ENCODE measurements at regions not wholly inside any gene's neighbourhood (a gene's known extent, or its start where the extent isn't known, plus 50 kb on each side); places are given as distances from the start of the nearest gene placed in this dataset.

DNA sequence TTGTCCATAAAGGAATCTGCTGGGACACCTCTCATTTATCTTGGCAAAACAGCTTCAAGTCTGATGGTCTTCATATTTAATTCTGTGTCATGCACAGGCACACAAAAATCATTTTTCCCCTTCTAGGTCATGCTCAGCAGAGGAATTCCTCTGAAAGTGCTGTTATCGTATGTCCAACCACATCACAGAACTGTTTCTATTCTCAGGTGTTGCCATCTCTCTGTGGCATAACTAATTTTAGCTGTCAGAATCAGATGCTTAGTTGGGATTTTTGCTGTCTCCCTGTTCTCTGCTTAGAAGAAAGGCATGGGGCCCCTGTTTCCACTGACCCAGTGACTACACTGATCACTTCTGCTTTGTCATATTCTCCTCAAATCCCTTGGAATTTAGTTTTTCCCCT lies 608.0 kb upstream of the EPHA7 start:
- Histone ChIP-seq H3K27ac (ENCODE audit: insufficient read depth, low read depth, low read length) (no peak overlapping the region), H4K20me1 (replicated peaks; ENCODE audit: control insufficient read depth, extremely low read depth, insufficient read depth, low read length) (no peaks in the 10 kb centered on the region), H3K9ac (replicated peaks; ENCODE audit: extremely low read depth, insufficient read depth, low read length) (no peak overlapping the region), H3K9me1 (replicated peaks; ENCODE audit: control insufficient read depth, extremely low read depth, insufficient read depth, low read length) (no peaks in the 10 kb centered on the region), H2AFZ (ENCODE audit: low read depth, low read length) (no peak overlapping the region), H3K4me3 (replicated peaks in 1 of 3; ENCODE audit: insufficient read depth in 1 of 3, low read depth in 1 of 3, low read length in 3 of 3) (no peak overlapping the region), H3K27me3 (ENCODE audit: control insufficient read depth in 2 of 2, insufficient read depth in 2 of 2, low read length in 2 of 2) (no peaks in the 10 kb centered on the region), H3K4me1 (ENCODE audit: control insufficient read depth, extremely low read depth, insufficient read depth, low read length) (no peaks in the 10 kb centered on the region), H3K36me3 (ENCODE audit: control insufficient read depth in 2 of 2, extremely low read depth in 1 of 2, insufficient read depth in 2 of 2, low read length in 2 of 2) (no peaks in the 10 kb centered on the region), H3K79me2 (ENCODE audit: control insufficient read depth, insufficient read depth, low read length) (no peaks in the 10 kb centered on the region), H3K9me3 (replicated peaks; ENCODE audit: control insufficient read depth, insufficient read depth, low read length) (no peaks in the 10 kb centered on the region), H3K4me2 (ENCODE audit: insufficient read depth, low read length) (no peak overlapping the region)
- intact Hi-C loops (cut with micrococcal nuclease) = no loop called here
- dilution Hi-C loops (cut with MboI; ENCODE audit: extremely low pct_ligation_motif_present, low sequenced_read_pairs) = no loop called here
- BruUV-seq (replicated peaks) = no TSS peak
- no peak for FAIRE-seq
- ChIA-PET CTCF (no interaction called here), POLR2A (no interaction called here)
- no peak for DNase-seq (ENCODE audit: low read depth, low spot score)
- TF ChIP-seq, protein P1, sequence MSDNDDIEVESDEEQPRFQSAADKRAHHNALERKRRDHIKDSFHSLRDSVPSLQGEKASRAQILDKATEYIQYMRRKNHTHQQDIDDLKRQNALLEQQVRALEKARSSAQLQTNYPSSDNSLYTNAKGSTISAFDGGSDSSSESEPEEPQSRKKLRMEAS (IDR thresholded peaks at IDR 0.05; ENCODE audit: insufficient read depth, insufficient read length) = no peak

DNA sequence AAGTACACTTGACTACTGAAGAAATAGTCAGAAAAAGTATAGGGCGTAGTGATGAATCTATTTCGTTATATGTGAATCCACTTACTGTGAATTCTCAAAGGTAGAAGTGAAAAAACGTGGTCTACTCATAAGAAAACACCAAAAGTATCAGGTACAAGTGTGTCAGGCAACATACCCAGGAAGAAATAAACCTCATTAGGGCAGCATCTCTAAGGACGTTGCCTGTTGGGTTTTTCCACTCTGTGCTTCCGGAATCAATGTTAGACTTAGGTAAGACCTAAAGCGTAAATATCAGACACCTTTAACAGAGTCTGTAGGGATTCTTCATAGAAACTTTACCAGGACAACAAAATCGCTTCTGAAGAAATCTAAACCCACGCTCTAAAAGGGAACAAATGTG lies 607.2 kb upstream of the EPHA7 start:
- ChIA-PET POLR2A (no interaction called here), CTCF (no interaction called here)
- H3K36me3 ChIP-seq (ENCODE audit: control insufficient read depth in 2 of 2, extremely low read depth in 1 of 2, insufficient read depth in 2 of 2, low read length in 2 of 2) = no peaks in the 10 kb centered on the region
- H3K79me2 ChIP-seq (ENCODE audit: control insufficient read depth, insufficient read depth, low read length) = no peaks in the 10 kb centered on the region
- DNase-seq (ENCODE audit: low read depth, low spot score) (no peak), FAIRE-seq (no peak)
- no TSS peak for BruUV-seq (replicated peaks)
- intact Hi-C loops (cut with micrococcal nuclease) (no loop called here), dilution Hi-C loops (cut with MboI; ENCODE audit: extremely low pct_ligation_motif_present, low sequenced_read_pairs) (no loop called here)
- H3K4me1 ChIP-seq (ENCODE audit: control insufficient read depth, extremely low read depth, insufficient read depth, low read length) = no peaks in the 10 kb centered on the region
- no peak overlapping the region for H3K27ac ChIP-seq (ENCODE audit: insufficient read depth, low read depth, low read length)
- no peak overlapping the region for H3K4me3 ChIP-seq (replicated peaks in 1 of 3; ENCODE audit: insufficient read depth in 1 of 3, low read depth in 1 of 3, low read length in 3 of 3)
- H3K9ac ChIP-seq (replicated peaks; ENCODE audit: extremely low read depth, insufficient read depth, low read length) = no peak overlapping the region
- no peak overlapping the region for H2AFZ ChIP-seq (ENCODE audit: low read depth, low read length)
- H4K20me1 ChIP-seq (replicated peaks; ENCODE audit: control insufficient read depth, extremely low read depth, insufficient read depth, low read length) = no peaks in the 10 kb centered on the region
- no peak for TF ChIP-seq EZH2 (IDR thresholded peaks at IDR 0.05; ENCODE audit: borderline replicate concordance, low read depth, low read length, severe bottlenecking)
- TF ChIP-seq JUN (IDR thresholded peaks at IDR 0.05; ENCODE audit: borderline replicate concordance, insufficient read depth, insufficient read length, low read depth) = no peak
- no peak for TF ChIP-seq GATA2 (IDR thresholded peaks at IDR 0.05; ENCODE audit: insufficient read depth, insufficient read length, low read depth, low read length)
- TF ChIP-seq, protein P2, sequence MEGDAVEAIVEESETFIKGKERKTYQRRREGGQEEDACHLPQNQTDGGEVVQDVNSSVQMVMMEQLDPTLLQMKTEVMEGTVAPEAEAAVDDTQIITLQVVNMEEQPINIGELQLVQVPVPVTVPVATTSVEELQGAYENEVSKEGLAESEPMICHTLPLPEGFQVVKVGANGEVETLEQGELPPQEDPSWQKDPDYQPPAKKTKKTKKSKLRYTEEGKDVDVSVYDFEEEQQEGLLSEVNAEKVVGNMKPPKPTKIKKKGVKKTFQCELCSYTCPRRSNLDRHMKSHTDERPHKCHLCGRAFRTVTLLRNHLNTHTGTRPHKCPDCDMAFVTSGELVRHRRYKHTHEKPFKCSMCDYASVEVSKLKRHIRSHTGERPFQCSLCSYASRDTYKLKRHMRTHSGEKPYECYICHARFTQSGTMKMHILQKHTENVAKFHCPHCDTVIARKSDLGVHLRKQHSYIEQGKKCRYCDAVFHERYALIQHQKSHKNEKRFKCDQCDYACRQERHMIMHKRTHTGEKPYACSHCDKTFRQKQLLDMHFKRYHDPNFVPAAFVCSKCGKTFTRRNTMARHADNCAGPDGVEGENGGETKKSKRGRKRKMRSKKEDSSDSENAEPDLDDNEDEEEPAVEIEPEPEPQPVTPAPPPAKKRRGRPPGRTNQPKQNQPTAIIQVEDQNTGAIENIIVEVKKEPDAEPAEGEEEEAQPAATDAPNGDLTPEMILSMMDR (IDR thresholded peaks at IDR 0.05; ENCODE audit: extremely low read depth in 1 of 2, insufficient read depth in 1 of 2, low read depth in 1 of 2, low read length in 2 of 2) = no peak
- H3K4me2 ChIP-seq (ENCODE audit: insufficient read depth, low read length) = no peak overlapping the region
- no peaks in the 10 kb centered on the region for H3K9me3 ChIP-seq (replicated peaks; ENCODE audit: control insufficient read depth, insufficient read depth, low read length)
- H3K27me3 ChIP-seq (ENCODE audit: control insufficient read depth in 2 of 2, insufficient read depth in 2 of 2, low read length in 2 of 2) = no peaks in the 10 kb centered on the region
- H3K9me1 ChIP-seq (replicated peaks; ENCODE audit: control insufficient read depth, extremely low read depth, insufficient read depth, low read length) = no peaks in the 10 kb centered on the region
